SK-N-SH (cell line): ENCODE measurements at regions not wholly inside any gene's neighbourhood (a gene's known extent, or its start where the extent isn't known, plus 50 kb on each side); places are given as distances from the start of the nearest gene placed in this dataset.
"Not testable (repeated sequence)": the region's sequence is repeated elsewhere in the genome, so short reads cannot be mapped to it uniquely, and the experiment has no call there.

ENCODE experiments used
- CTCF ChIA-PET: fragments of 300-600, 350-600 bp; formaldehyde crosslinking; extraction: SDS; loops from one replicate; lab custom pipeline; 2021; lab: Yijun Ruan, JAX
- POLR2A ChIA-PET: fragments of 350-600 bp; sonication (Branson Sonifier 250); formaldehyde crosslinking; extraction: SDS; loops from one replicate; lab custom pipeline; 2020; ENCODE audit warnings: antibody characterized with exemption, inconsistent platforms; lab: Yijun Ruan, JAX
- DNase-seq: peaks from one replicate; pipeline ENCODE4 v3.0.0; 2012
- H2AFZ ChIP-seq: fragments of 200-600 bp; sonication (generic); 2 replicates; pipeline ENCODE4 v1.8.1; 2016; ENCODE audit warnings: antibody characterized with exemption, mild to moderate bottlenecking, low read depth
- H3F3A ChIP-seq: fragments of 200-600 bp; sonication (generic); replicated peaks from 2 replicates; pipeline ENCODE3; 2016; ENCODE audit warnings: antibody characterized with exemption, mild to moderate bottlenecking; ENCODE audit not compliant: insufficient read depth
- H3K27ac ChIP-seq, 2 experiments: fragments of 200-500 bp in 1 of 2; fragments of 200-600 bp in 1 of 2; sonication (Bioruptor generic) in 1 of 2; sonication (generic), shearing (Covaris generic) in 1 of 2; 2 replicates each; pipeline versions ENCODE4 v1.5.1 to v1.6.1; 2014 to 2016; ENCODE audit warnings: low read depth in 2 of 2, inconsistent platforms in 1 of 2, low read length in 1 of 2, mild to moderate bottlenecking in 1 of 2, mixed read lengths in 1 of 2
- H3K27me3 ChIP-seq: fragments of 200-600 bp; sonication (generic), shearing (Covaris generic); 2 replicates; pipeline ENCODE4 v1.6.1; 2016; ENCODE audit warnings: mixed run types; ENCODE audit not compliant: insufficient read depth
- H3K36me3 ChIP-seq, 2 experiments: fragments of 200-500 bp in 1 of 2; fragments of 200-600 bp in 1 of 2; sonication (Bioruptor generic) in 1 of 2; sonication (generic) in 1 of 2; replicated peaks in 1 of 2; 2 replicates each; pipeline versions ENCODE3 to v1.5.1; 2014 to 2016; ENCODE audit warnings: low read length in 1 of 2, mild to moderate bottlenecking in 1 of 2; ENCODE audit not compliant: insufficient read depth in 2 of 2, control insufficient read depth in 1 of 2
- H3K4me1 ChIP-seq, 2 experiments: fragments of 200-500 bp in 1 of 2; fragments of 200-600 bp in 1 of 2; sonication (Bioruptor generic) in 1 of 2; sonication (generic), shearing (Covaris generic) in 1 of 2; 2 replicates each; pipeline versions ENCODE4 v1.5.1 to v1.6.1; 2014 to 2016; ENCODE audit warnings: low read depth in 1 of 2, low read length in 1 of 2, mixed run types in 1 of 2; ENCODE audit not compliant: insufficient read depth in 2 of 2, control insufficient read depth in 1 of 2
- H3K4me2 ChIP-seq: fragments of 200-600 bp; sonication (generic), shearing (Covaris generic); 2 replicates; pipeline ENCODE4 v1.6.1; 2017; ENCODE audit warnings: mixed run types
- H3K4me3 ChIP-seq, 2 experiments: fragments of 200-500 bp in 1 of 2; fragments of 200-600 bp in 1 of 2; sonication (Bioruptor generic) in 1 of 2; sonication (generic), shearing (Covaris generic) in 1 of 2; 2 replicates each; pipeline versions ENCODE4 v1.5.1 to v1.8.1; 2014 to 2016; ENCODE audit warnings: low read depth in 2 of 2, inconsistent platforms in 1 of 2, low read length in 1 of 2, mild to moderate bottlenecking in 1 of 2, mixed read lengths in 1 of 2, moderate library complexity in 1 of 2
- H3K79me2 ChIP-seq: fragments of 200-600 bp; sonication (generic); 2 replicates; pipeline ENCODE4 v1.8.1; 2017; ENCODE audit warnings: mild to moderate bottlenecking; ENCODE audit not compliant: insufficient read depth
- H3K9ac ChIP-seq: fragments of 200-600 bp; sonication (generic); 2 replicates; pipeline ENCODE4 v1.6.1; 2017; ENCODE audit warnings: mixed run types
- H3K9me2 ChIP-seq: fragments of 200-600 bp; sonication (generic); 2 replicates; pipeline ENCODE4 v1.6.1; 2017; ENCODE audit warnings: mixed run types
- H3K9me3 ChIP-seq: fragments of 200-600 bp; sonication (generic); 2 replicates; pipeline ENCODE4 v1.6.1; 2017; ENCODE audit warnings: mixed run types, mild to moderate bottlenecking, moderate library complexity
- H4K20me1 ChIP-seq: fragments of 200-600 bp; sonication (generic); 2 replicates; pipeline ENCODE4 v1.6.1; 2017; ENCODE audit warnings: mild to moderate bottlenecking, mixed run types; ENCODE audit not compliant: insufficient read depth
- ELF1 ChIP-seq: IDR thresholded peaks from 2 replicates; pipeline ENCODE4 v1.4.0; 2012
- FOXJ3 ChIP-seq: sonication (generic); formaldehyde crosslinking; IDR thresholded peaks from 2 replicates; pipeline ENCODE4 v1.5.1; 2020; ENCODE audit warnings: mild to moderate bottlenecking, missing genetic modification reagents
- GATA2 ChIP-seq: sonication (generic); formaldehyde crosslinking; IDR thresholded peaks from 2 replicates; pipeline ENCODE4 v1.5.0; 2020; ENCODE audit warnings: mild to moderate bottlenecking, missing genetic modification reagents
- MEF2A ChIP-seq: IDR thresholded peaks from 2 replicates; pipeline ENCODE4 v1.4.0; 2012; ENCODE audit warnings: low read depth, borderline replicate concordance
- MXI1 ChIP-seq: IDR thresholded peaks from 2 replicates; pipeline ENCODE4 v1.6.1; 2012; ENCODE audit warnings: mild to moderate bottlenecking, low read depth, low read length, improper control_type of control experiment
- NFIC ChIP-seq: IDR thresholded peaks from 2 replicates; pipeline ENCODE4 v1.4.0; 2012; ENCODE audit warnings: borderline replicate concordance
- TAF1 ChIP-seq: IDR thresholded peaks from 2 replicates; pipeline ENCODE4 v1.6.1; 2012; ENCODE audit warnings: low read depth, mild to moderate bottlenecking, low read length, moderate library complexity, borderline replicate concordance
- TCF12 ChIP-seq: IDR thresholded peaks from 2 replicates; pipeline ENCODE4 v1.4.0; 2012
- WGBS: methylation state at CpG from one replicate; pipeline ENCODE4 v1.1.6; 2017; ENCODE audit warnings: low lambda C conversion rate; 5-methylcytosine and 5-hydroxymethylcytosine counted together
- TF ChIP-seq, protein P1 (sequence below): IDR thresholded peaks from 2 replicates; pipeline ENCODE4 v1.4.0; 2012; ENCODE audit warnings: low read depth, borderline replicate concordance
- TF ChIP-seq, protein P2 (sequence below): fragments of 150-350 bp; IDR thresholded peaks from 2 replicates; pipeline ENCODE4 v1.6.1; 2016; ENCODE audit warnings: mild to moderate bottlenecking, low read depth, low read length
- TF ChIP-seq, protein P3 (sequence below): IDR thresholded peaks from 2 replicates; pipeline ENCODE4 v1.6.1; 2012; ENCODE audit warnings: mild to moderate bottlenecking, low read depth, low read length, moderate library complexity
- TF ChIP-seq, protein P4 (sequence below): IDR thresholded peaks from 2 replicates; pipeline ENCODE4 v1.4.0; 2012; ENCODE audit warnings: low read depth

DNA sequence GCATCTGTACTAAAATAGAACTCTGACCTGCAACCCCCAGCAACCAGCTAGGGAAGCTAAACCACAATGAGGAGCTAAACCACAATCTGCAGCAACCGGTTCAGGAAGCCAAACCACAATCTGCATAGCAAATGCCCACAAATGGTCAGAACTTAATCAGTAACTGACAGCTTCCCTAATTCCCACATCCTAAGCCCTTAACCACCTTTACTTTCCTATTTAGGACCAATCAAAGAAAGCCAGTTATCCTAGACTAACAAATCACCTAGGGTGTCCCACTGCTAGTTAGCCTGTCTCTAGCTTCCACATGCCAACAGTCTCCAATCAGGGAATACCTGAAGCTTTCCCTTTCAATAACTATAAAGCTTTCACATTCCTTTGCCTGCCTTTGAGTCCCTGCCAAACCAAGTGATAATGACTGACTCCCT lies 424.6 kb upstream of the PTCHD4 start (continued):
- TF ChIP-seq, protein P1, sequence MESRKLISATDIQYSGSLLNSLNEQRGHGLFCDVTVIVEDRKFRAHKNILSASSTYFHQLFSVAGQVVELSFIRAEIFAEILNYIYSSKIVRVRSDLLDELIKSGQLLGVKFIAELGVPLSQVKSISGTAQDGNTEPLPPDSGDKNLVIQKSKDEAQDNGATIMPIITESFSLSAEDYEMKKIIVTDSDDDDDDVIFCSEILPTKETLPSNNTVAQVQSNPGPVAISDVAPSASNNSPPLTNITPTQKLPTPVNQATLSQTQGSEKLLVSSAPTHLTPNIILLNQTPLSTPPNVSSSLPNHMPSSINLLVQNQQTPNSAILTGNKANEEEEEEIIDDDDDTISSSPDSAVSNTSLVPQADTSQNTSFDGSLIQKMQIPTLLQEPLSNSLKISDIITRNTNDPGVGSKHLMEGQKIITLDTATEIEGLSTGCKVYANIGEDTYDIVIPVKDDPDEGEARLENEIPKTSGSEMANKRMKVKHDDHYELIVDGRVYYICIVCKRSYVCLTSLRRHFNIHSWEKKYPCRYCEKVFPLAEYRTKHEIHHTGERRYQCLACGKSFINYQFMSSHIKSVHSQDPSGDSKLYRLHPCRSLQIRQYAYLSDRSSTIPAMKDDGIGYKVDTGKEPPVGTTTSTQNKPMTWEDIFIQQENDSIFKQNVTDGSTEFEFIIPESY: no peak
- TF ChIP-seq MEF2A (no peak), FOXJ3 (no peak), ELF1 (no peak), TAF1 (no peak)

DNA sequence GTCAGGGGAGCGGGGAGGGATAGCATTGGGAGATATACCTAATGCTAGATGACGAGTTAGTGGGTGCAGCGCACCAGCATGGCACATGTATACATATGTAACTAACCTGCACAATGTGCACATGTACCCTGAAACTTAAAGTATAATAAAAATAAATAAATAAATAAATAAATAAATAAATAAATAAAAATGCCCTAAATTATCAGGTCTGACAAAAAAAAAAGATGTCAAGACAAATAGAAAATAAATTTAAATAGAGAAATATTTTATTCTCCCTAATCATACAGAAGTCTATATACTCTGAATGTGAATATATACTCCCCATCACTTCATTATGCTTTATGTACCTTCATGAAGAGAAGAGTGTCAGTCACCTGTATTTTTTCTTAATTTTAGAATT lies 420.0 kb upstream of the PTCHD4 start:
- CTCF ChIA-PET, H3K79me2 ChIP-seq, H2AFZ ChIP-seq, H3K27me3 ChIP-seq, H4K20me1 ChIP-seq, H3K27ac ChIP-seq, H3K36me3 ChIP-seq, DNase-seq, H3K4me2 ChIP-seq, H3F3A ChIP-seq, POLR2A ChIA-PET, H3K4me3 ChIP-seq, H3K9me2 ChIP-seq, H3K9ac ChIP-seq, H3K9me3 ChIP-seq, H3K4me1 ChIP-seq: not testable (repeated sequence)
- WGBS: 18% methylated on average over 3 of the region's 3 CpGs

DNA sequence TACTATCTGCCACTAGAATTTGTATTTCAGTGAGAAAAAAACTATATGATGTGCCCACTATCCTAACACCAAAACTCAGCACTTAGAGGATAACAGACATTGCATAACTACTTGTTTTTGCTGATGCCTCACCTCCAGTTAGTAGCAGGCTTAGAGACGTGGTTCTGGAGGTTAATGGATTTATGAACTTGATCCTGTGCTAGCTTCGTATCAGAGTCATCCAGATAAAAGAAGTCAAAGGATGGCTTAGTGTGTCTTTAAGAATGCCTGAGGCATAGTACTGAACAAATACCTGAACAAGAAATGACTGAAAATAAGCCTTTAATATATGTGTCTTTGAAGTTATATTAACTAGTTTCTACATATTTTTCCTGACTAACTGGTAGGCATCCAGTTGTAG lies 414.9 kb upstream of the PTCHD4 start:
- H3F3A ChIP-seq: no peaks in the 10 kb centered on the region
- CTCF ChIA-PET: interaction anchor here (0.7 kb wide), 1 partner anchor 678 kb away, joined by 3 read pairs; no protein-coding TSS in a partner anchor
- no peaks in the 10 kb centered on the region for H3K9me2 ChIP-seq
- no peak overlapping the region for H3K4me3 ChIP-seq
- TF ChIP-seq MXI1 (no peak), TCF12 (no peak), NFIC (no peak), GATA2 (CRISPR knock-in tag) (no peak)
- TF ChIP-seq, protein P2, sequence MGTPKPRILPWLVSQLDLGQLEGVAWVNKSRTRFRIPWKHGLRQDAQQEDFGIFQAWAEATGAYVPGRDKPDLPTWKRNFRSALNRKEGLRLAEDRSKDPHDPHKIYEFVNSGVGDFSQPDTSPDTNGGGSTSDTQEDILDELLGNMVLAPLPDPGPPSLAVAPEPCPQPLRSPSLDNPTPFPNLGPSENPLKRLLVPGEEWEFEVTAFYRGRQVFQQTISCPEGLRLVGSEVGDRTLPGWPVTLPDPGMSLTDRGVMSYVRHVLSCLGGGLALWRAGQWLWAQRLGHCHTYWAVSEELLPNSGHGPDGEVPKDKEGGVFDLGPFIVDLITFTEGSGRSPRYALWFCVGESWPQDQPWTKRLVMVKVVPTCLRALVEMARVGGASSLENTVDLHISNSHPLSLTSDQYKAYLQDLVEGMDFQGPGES: no peak
- TF ChIP-seq, protein P3, sequence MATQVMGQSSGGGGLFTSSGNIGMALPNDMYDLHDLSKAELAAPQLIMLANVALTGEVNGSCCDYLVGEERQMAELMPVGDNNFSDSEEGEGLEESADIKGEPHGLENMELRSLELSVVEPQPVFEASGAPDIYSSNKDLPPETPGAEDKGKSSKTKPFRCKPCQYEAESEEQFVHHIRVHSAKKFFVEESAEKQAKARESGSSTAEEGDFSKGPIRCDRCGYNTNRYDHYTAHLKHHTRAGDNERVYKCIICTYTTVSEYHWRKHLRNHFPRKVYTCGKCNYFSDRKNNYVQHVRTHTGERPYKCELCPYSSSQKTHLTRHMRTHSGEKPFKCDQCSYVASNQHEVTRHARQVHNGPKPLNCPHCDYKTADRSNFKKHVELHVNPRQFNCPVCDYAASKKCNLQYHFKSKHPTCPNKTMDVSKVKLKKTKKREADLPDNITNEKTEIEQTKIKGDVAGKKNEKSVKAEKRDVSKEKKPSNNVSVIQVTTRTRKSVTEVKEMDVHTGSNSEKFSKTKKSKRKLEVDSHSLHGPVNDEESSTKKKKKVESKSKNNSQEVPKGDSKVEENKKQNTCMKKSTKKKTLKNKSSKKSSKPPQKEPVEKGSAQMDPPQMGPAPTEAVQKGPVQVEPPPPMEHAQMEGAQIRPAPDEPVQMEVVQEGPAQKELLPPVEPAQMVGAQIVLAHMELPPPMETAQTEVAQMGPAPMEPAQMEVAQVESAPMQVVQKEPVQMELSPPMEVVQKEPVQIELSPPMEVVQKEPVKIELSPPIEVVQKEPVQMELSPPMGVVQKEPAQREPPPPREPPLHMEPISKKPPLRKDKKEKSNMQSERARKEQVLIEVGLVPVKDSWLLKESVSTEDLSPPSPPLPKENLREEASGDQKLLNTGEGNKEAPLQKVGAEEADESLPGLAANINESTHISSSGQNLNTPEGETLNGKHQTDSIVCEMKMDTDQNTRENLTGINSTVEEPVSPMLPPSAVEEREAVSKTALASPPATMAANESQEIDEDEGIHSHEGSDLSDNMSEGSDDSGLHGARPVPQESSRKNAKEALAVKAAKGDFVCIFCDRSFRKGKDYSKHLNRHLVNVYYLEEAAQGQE: no peak
- TF ChIP-seq, protein P4, sequence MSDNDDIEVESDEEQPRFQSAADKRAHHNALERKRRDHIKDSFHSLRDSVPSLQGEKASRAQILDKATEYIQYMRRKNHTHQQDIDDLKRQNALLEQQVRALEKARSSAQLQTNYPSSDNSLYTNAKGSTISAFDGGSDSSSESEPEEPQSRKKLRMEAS: no peak
- no peak overlapping the region for H3K4me2 ChIP-seq
- no peaks in the 10 kb centered on the region for H3K27me3 ChIP-seq
- no peak overlapping the region for H3K9ac ChIP-seq
- no peaks in the 10 kb centered on the region for H3K79me2 ChIP-seq
- H3K36me3 ChIP-seq: no peaks in the 10 kb centered on the region
- no peak overlapping the region for H2AFZ ChIP-seq
- POLR2A ChIA-PET: no interaction called here
- 2% methylated on average over 2 of the region's 2 CpGs for WGBS
- H3K27ac ChIP-seq: no peak overlapping the region
- no peaks in the 10 kb centered on the region for H3K4me1 ChIP-seq
- no peak for DNase-seq
- H4K20me1 ChIP-seq: no peaks in the 10 kb centered on the region
- H3K9me3 ChIP-seq: no peaks in the 10 kb centered on the region
